ENCODE measurements at regions not wholly inside any gene's neighbourhood (a gene's known extent, or its start where the extent isn't known, plus 50 kb on each side); places are given as distances from the start of the nearest gene placed in this dataset.

DNA sequence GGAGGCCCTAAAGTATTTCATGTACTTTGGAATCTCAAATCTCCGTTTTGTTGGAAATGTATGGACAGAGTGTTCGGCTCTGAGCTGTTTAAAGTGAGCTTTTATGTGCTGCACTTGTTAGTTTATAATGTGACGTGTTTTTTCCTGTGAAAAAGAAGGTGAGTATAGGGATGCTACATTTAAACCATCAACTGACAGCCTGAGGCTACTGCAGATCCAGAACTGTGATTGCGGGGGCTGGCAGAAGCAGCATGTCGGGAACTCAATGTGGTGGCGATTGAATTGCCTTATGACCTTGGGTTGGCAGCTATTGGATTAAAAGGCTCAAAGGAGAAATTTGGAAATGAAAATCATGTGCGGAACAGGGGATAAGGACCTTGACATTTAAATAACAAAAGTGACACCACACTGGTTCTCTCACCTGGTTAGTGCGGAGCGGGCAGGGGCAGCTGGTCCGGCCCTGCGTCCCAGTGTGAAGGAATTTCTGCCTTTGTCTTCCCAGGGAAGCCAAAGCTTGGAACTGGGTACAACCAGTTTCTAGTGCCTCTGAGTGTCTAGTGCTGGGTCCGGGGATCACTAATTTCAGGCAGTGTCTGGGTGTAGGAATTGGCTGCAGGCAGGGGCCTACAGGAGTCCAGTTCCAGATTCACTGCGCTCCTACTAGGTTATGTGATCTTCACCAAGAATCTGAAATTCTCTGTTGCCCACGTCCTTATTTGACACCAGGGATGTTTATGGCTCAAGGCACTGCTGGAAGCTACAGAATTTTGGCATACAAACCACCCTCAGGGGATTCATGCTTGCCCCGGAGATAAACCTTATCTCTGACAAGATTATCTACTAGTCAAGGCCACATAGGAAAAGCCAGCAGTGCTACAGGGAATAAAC lies 120.7 kb upstream of the ERCC6L2 start:
- TF ChIP-seq, protein P1, sequence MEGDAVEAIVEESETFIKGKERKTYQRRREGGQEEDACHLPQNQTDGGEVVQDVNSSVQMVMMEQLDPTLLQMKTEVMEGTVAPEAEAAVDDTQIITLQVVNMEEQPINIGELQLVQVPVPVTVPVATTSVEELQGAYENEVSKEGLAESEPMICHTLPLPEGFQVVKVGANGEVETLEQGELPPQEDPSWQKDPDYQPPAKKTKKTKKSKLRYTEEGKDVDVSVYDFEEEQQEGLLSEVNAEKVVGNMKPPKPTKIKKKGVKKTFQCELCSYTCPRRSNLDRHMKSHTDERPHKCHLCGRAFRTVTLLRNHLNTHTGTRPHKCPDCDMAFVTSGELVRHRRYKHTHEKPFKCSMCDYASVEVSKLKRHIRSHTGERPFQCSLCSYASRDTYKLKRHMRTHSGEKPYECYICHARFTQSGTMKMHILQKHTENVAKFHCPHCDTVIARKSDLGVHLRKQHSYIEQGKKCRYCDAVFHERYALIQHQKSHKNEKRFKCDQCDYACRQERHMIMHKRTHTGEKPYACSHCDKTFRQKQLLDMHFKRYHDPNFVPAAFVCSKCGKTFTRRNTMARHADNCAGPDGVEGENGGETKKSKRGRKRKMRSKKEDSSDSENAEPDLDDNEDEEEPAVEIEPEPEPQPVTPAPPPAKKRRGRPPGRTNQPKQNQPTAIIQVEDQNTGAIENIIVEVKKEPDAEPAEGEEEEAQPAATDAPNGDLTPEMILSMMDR (IDR thresholded peaks at IDR 0.05): no peak
- TF ChIP-seq POLR2A (IDR thresholded peaks at IDR 0.05): no peak
